ENCODE measurements at regions not wholly inside any gene's neighbourhood (a gene's known extent, or its start where the extent isn't known, plus 50 kb on each side); places are given as distances from the start of the nearest gene placed in this dataset.
"Not testable (repeated sequence)": the region's sequence is repeated elsewhere in the genome, so short reads cannot be mapped to it uniquely, and the experiment has no call there.

- no peaks in the 10 kb centered on the region for H3K36me3 ChIP-seq (ENCODE audit: insufficient read depth, low read length)
- no peaks in the 10 kb centered on the region for H3K79me2 ChIP-seq (ENCODE audit: control insufficient read depth, insufficient read depth, low read length, unreplicated experiment)
- no peak overlapping the region for H3K27ac ChIP-seq (ENCODE audit: low read depth, low read length)
- H3K4me1 ChIP-seq (ENCODE audit: control insufficient read depth, insufficient read depth, low read length, unreplicated experiment): peaks cover 7% of the 10 kb centered on the region
- no peak overlapping the region for H3K4me3 ChIP-seq (ENCODE audit: low read depth, low read length)
- H3K27me3 ChIP-seq (ENCODE audit: insufficient read depth, low read length): no peaks in the 10 kb centered on the region
- no peak overlapping the region for H2AFZ ChIP-seq (ENCODE audit: low read length, unreplicated experiment)
Observed at GRCh38 chr7:106731187-106731586, 70.2 kb upstream of the CCDC71L start.

GRCh38 chr7:106731646-106732444 lies 70.9 kb upstream of the CCDC71L start:
- H3K4me1 ChIP-seq (ENCODE audit: control insufficient read depth, insufficient read depth, low read length, unreplicated experiment): peaks cover 14% of the 10 kb centered on the region
- no peak overlapping the region for H2AFZ ChIP-seq (ENCODE audit: low read length, unreplicated experiment)
- no peak overlapping the region for H3K4me3 ChIP-seq (ENCODE audit: low read depth, low read length)
- H3K36me3 ChIP-seq (ENCODE audit: insufficient read depth, low read length): no peaks in the 10 kb centered on the region
- no peaks in the 10 kb centered on the region for H3K79me2 ChIP-seq (ENCODE audit: control insufficient read depth, insufficient read depth, low read length, unreplicated experiment)
- H3K27ac ChIP-seq (ENCODE audit: low read depth, low read length): no peak overlapping the region
- H3K27me3 ChIP-seq (ENCODE audit: insufficient read depth, low read length): no peaks in the 10 kb centered on the region

- no peaks in the 10 kb centered on the region for H3K36me3 ChIP-seq (ENCODE audit: insufficient read depth, low read length)
- no peak overlapping the region for H3K27ac ChIP-seq (ENCODE audit: low read depth, low read length)
- H2AFZ ChIP-seq (ENCODE audit: low read length, unreplicated experiment): no peak overlapping the region
- H3K4me1 ChIP-seq (ENCODE audit: control insufficient read depth, insufficient read depth, low read length, unreplicated experiment): peaks cover 11% of the 10 kb centered on the region
- H3K4me3 ChIP-seq (ENCODE audit: low read depth, low read length): no peak overlapping the region
- no peaks in the 10 kb centered on the region for H3K79me2 ChIP-seq (ENCODE audit: control insufficient read depth, insufficient read depth, low read length, unreplicated experiment)
- H3K27me3 ChIP-seq (ENCODE audit: insufficient read depth, low read length): no peaks in the 10 kb centered on the region
Observed at GRCh38 chr7:106735637-106736036, 74.7 kb upstream of the CCDC71L start.

- Histone ChIP-seq H3K4me3 (ENCODE audit: low read depth, low read length) (no peak overlapping the region), H3K27ac (ENCODE audit: low read depth, low read length) (peak overlapping the region; percentile 65), H3K4me1 (ENCODE audit: control insufficient read depth, insufficient read depth, low read length, unreplicated experiment) (peaks cover 11% of the 10 kb centered on the region), H3K36me3 (ENCODE audit: insufficient read depth, low read length) (no peaks in the 10 kb centered on the region), H3K27me3 (ENCODE audit: insufficient read depth, low read length) (no peaks in the 10 kb centered on the region), H3K79me2 (ENCODE audit: control insufficient read depth, insufficient read depth, low read length, unreplicated experiment) (no peaks in the 10 kb centered on the region), H2AFZ (ENCODE audit: low read length, unreplicated experiment) (peak overlapping the region; percentile 93)
Observed at GRCh38 chr7:106736123-106736507, 75.2 kb upstream of the CCDC71L start.

GRCh38 chr7:106736508-106737201 lies 75.7 kb upstream of the CCDC71L start:
- no peaks in the 10 kb centered on the region for H3K36me3 ChIP-seq (ENCODE audit: insufficient read depth, low read length)
- H3K27ac ChIP-seq (ENCODE audit: low read depth, low read length): peak overlapping the region; percentile 65
- H2AFZ ChIP-seq (ENCODE audit: low read length, unreplicated experiment): peak overlapping the region; percentile 98
- no peaks in the 10 kb centered on the region for H3K79me2 ChIP-seq (ENCODE audit: control insufficient read depth, insufficient read depth, low read length, unreplicated experiment)
- H3K27me3 ChIP-seq (ENCODE audit: insufficient read depth, low read length): no peaks in the 10 kb centered on the region
- H3K4me1 ChIP-seq (ENCODE audit: control insufficient read depth, insufficient read depth, low read length, unreplicated experiment): peaks cover 11% of the 10 kb centered on the region
- peak overlapping the region; percentile 72 for H3K4me3 ChIP-seq (ENCODE audit: low read depth, low read length)

GRCh38 chr7:106737202-106737562 lies 76.2 kb upstream of the CCDC71L start:
- Histone ChIP-seq H2AFZ (ENCODE audit: low read length, unreplicated experiment) (peak overlapping the region; percentile 98), H3K27ac (ENCODE audit: low read depth, low read length) (peak overlapping the region; percentile 65)

GRCh38 chr7:106740806-106741205 lies 79.8 kb upstream of the CCDC71L start:
- Histone ChIP-seq H3K4me1 (ENCODE audit: control insufficient read depth, insufficient read depth, low read length, unreplicated experiment) (peaks cover 11% of the 10 kb centered on the region), H3K79me2 (ENCODE audit: control insufficient read depth, insufficient read depth, low read length, unreplicated experiment) (no peaks in the 10 kb centered on the region), H3K27me3 (ENCODE audit: insufficient read depth, low read length) (no peaks in the 10 kb centered on the region), H3K36me3 (ENCODE audit: insufficient read depth, low read length) (no peaks in the 10 kb centered on the region), H3K27ac (ENCODE audit: low read depth, low read length) (no peak overlapping the region), H2AFZ (ENCODE audit: low read length, unreplicated experiment) (no peak overlapping the region), H3K4me3 (ENCODE audit: low read depth, low read length) (no peak overlapping the region)

More at GRCh38 chr7:106737202-106737562, 76.2 kb upstream of the CCDC71L start:
- H3K79me2 ChIP-seq (ENCODE audit: control insufficient read depth, insufficient read depth, low read length, unreplicated experiment): no peaks in the 10 kb centered on the region
- H3K36me3 ChIP-seq (ENCODE audit: insufficient read depth, low read length): no peaks in the 10 kb centered on the region
- H3K4me1 ChIP-seq (ENCODE audit: control insufficient read depth, insufficient read depth, low read length, unreplicated experiment): peaks cover 11% of the 10 kb centered on the region
- H3K27me3 ChIP-seq (ENCODE audit: insufficient read depth, low read length): no peaks in the 10 kb centered on the region
- H3K4me3 ChIP-seq (ENCODE audit: low read depth, low read length): peak overlapping the region; percentile 72; the same call in 1 of the 2 replicates

GRCh38 chr7:106744563-106745091 lies 83.7 kb upstream of the CCDC71L start:
- no peak overlapping the region for H3K27ac ChIP-seq (ENCODE audit: low read depth, low read length)
- no peaks in the 10 kb centered on the region for H3K79me2 ChIP-seq (ENCODE audit: control insufficient read depth, insufficient read depth, low read length, unreplicated experiment)
- H3K4me1 ChIP-seq (ENCODE audit: control insufficient read depth, insufficient read depth, low read length, unreplicated experiment): no peaks in the 10 kb centered on the region
- H2AFZ ChIP-seq (ENCODE audit: low read length, unreplicated experiment): peak overlapping the region; percentile 11
- no peaks in the 10 kb centered on the region for H3K36me3 ChIP-seq (ENCODE audit: insufficient read depth, low read length)
- H3K4me3 ChIP-seq (ENCODE audit: low read depth, low read length): no peak overlapping the region
- no peaks in the 10 kb centered on the region for H3K27me3 ChIP-seq (ENCODE audit: insufficient read depth, low read length)

- not testable (repeated sequence) for H3K79me2 ChIP-seq (ENCODE audit: control insufficient read depth, insufficient read depth, low read length, unreplicated experiment); H3K27me3 ChIP-seq (ENCODE audit: insufficient read depth, low read length); H3K4me3 ChIP-seq (ENCODE audit: low read depth, low read length); H3K27ac ChIP-seq (ENCODE audit: low read depth, low read length); H3K4me1 ChIP-seq (ENCODE audit: control insufficient read depth, insufficient read depth, low read length, unreplicated experiment); H3K36me3 ChIP-seq (ENCODE audit: insufficient read depth, low read length)
- peak overlapping the region; percentile 78 for H2AFZ ChIP-seq (ENCODE audit: low read length, unreplicated experiment)
Observed at GRCh38 chr7:106747301-106747700, 86.3 kb upstream of the CCDC71L start.

GRCh38 chr7:106747804-106748203 lies 86.8 kb upstream of the CCDC71L start:
- no peak overlapping the region for H3K27ac ChIP-seq (ENCODE audit: low read depth, low read length)

GRCh38 chr7:106749165-106749564 lies 88.2 kb upstream of the CCDC71L start:
- no peaks in the 10 kb centered on the region for H3K4me1 ChIP-seq (ENCODE audit: control insufficient read depth, insufficient read depth, low read length, unreplicated experiment)
- H3K27ac ChIP-seq (ENCODE audit: low read depth, low read length): no peak overlapping the region
- H3K27me3 ChIP-seq (ENCODE audit: insufficient read depth, low read length): no peaks in the 10 kb centered on the region
- H2AFZ ChIP-seq (ENCODE audit: low read length, unreplicated experiment): no peak overlapping the region
- no peaks in the 10 kb centered on the region for H3K79me2 ChIP-seq (ENCODE audit: control insufficient read depth, insufficient read depth, low read length, unreplicated experiment)
- no peak overlapping the region for H3K4me3 ChIP-seq (ENCODE audit: low read depth, low read length)
- H3K36me3 ChIP-seq (ENCODE audit: insufficient read depth, low read length): no peaks in the 10 kb centered on the region

More at GRCh38 chr7:106747804-106748203, 86.8 kb upstream of the CCDC71L start:
- Histone ChIP-seq H3K79me2 (ENCODE audit: control insufficient read depth, insufficient read depth, low read length, unreplicated experiment) (no peaks in the 10 kb centered on the region), H3K36me3 (ENCODE audit: insufficient read depth, low read length) (no peaks in the 10 kb centered on the region), H3K27me3 (ENCODE audit: insufficient read depth, low read length) (no peaks in the 10 kb centered on the region), H3K4me3 (ENCODE audit: low read depth, low read length) (no peak overlapping the region), H3K4me1 (ENCODE audit: control insufficient read depth, insufficient read depth, low read length, unreplicated experiment) (no peaks in the 10 kb centered on the region), H2AFZ (ENCODE audit: low read length, unreplicated experiment) (peak overlapping the region; percentile 78)
